ENCODE measurements at regions not wholly inside any gene's neighbourhood (a gene's known extent, or its start where the extent isn't known, plus 50 kb on each side); places are given as distances from the start of the nearest gene placed in this dataset.

GRCh38 chr16:5468488-5468887 is 370.9 kb upstream of the EEF2KMT start:
- Mint-ChIP-seq H3K27ac (no peak overlapping the region), H3K4me3 (no peak overlapping the region), H3K4me1 (no peaks in the 10 kb centered on the region), H3K27me3 (ENCODE audit: low read depth) (peaks cover 49% of the 10 kb centered on the region), H3K9me3 (no peaks in the 10 kb centered on the region), H3K36me3 (no peaks in the 10 kb centered on the region)
- TF ChIP-seq CTCF (IDR thresholded peaks at IDR 0.05; ENCODE audit: unreplicated experiment): no peak
- no peak for DNase-seq (ENCODE audit: low spot score in 2 of 2, unreplicated experiment in 2 of 2)

- no peaks in the 10 kb centered on the region for H3K9me3 Mint-ChIP-seq
- H3K27ac Mint-ChIP-seq: no peak overlapping the region
- peaks cover 41% of the 10 kb centered on the region for H3K27me3 Mint-ChIP-seq (ENCODE audit: low read depth)
- no peaks in the 10 kb centered on the region for H3K36me3 Mint-ChIP-seq
- TF ChIP-seq CTCF (IDR thresholded peaks at IDR 0.05; ENCODE audit: unreplicated experiment): no peak
- H3K4me3 Mint-ChIP-seq: no peak overlapping the region
- no peaks in the 10 kb centered on the region for H3K4me1 Mint-ChIP-seq
- no peak for DNase-seq (ENCODE audit: low spot score in 2 of 2, unreplicated experiment in 2 of 2)
These were observed 370.0 kb upstream of the EEF2KMT start for GRCh38 chr16:5467552-5467951.

GRCh38 chr16:5466551-5466950 is 369.0 kb upstream of the EEF2KMT start:
- Mint-ChIP-seq H3K27ac (no peak overlapping the region), H3K27me3 (ENCODE audit: low read depth) (peaks cover 34% of the 10 kb centered on the region), H3K4me3 (no peak overlapping the region), H3K9me3 (no peaks in the 10 kb centered on the region), H3K4me1 (no peaks in the 10 kb centered on the region), H3K36me3 (no peaks in the 10 kb centered on the region)
- TF ChIP-seq CTCF (IDR thresholded peaks at IDR 0.05; ENCODE audit: unreplicated experiment): no peak
- DNase-seq (ENCODE audit: low spot score in 2 of 2, unreplicated experiment in 2 of 2): no peak

- Mint-ChIP-seq H3K9me3 (no peaks in the 10 kb centered on the region), H3K4me1 (no peaks in the 10 kb centered on the region), H3K27me3 (ENCODE audit: low read depth) (peaks cover 31% of the 10 kb centered on the region), H3K4me3 (no peak overlapping the region), H3K27ac (no peak overlapping the region), H3K36me3 (no peaks in the 10 kb centered on the region)
- TF ChIP-seq CTCF (IDR thresholded peaks at IDR 0.05; ENCODE audit: unreplicated experiment): no peak
- no peak for DNase-seq (ENCODE audit: low spot score in 2 of 2, unreplicated experiment in 2 of 2)
These were observed 368.1 kb upstream of the EEF2KMT start for GRCh38 chr16:5465714-5466113.

- H3K9me3 Mint-ChIP-seq: no peaks in the 10 kb centered on the region
- no peak for TF ChIP-seq CTCF (IDR thresholded peaks at IDR 0.05; ENCODE audit: unreplicated experiment)
- H3K4me1 Mint-ChIP-seq: no peaks in the 10 kb centered on the region
- no peaks in the 10 kb centered on the region for H3K36me3 Mint-ChIP-seq
- DNase-seq (ENCODE audit: low spot score in 2 of 2, unreplicated experiment in 2 of 2): no peak
- peaks cover 42% of the 10 kb centered on the region for H3K27me3 Mint-ChIP-seq (ENCODE audit: low read depth)
- H3K4me3 Mint-ChIP-seq: no peak overlapping the region
- H3K27ac Mint-ChIP-seq: no peak overlapping the region
These were observed 366.2 kb upstream of the EEF2KMT start for GRCh38 chr16:5463820-5464219.

- Mint-ChIP-seq H3K9me3 (no peaks in the 10 kb centered on the region), H3K36me3 (no peaks in the 10 kb centered on the region), H3K27me3 (ENCODE audit: low read depth) (peaks cover 40% of the 10 kb centered on the region), H3K4me3 (no peak overlapping the region), H3K4me1 (no peaks in the 10 kb centered on the region), H3K27ac (no peak overlapping the region)
- no peak for TF ChIP-seq CTCF (IDR thresholded peaks at IDR 0.05; ENCODE audit: unreplicated experiment)
- DNase-seq (ENCODE audit: low spot score in 2 of 2, unreplicated experiment in 2 of 2): no peak
These were observed 364.0 kb upstream of the EEF2KMT start for GRCh38 chr16:5461574-5461973.
